GM23248 (cell line): ENCODE measurements at regions not wholly inside any gene's neighbourhood (a gene's known extent, or its start where the extent isn't known, plus 50 kb on each side); places are given as distances from the start of the nearest gene placed in this dataset.
A peak's percentile ranks its signal among the peaks of the same experiment; 100 is the strongest.

Experiments used
- DNase-seq: peaks from one replicate; pipeline ENCODE4 v3.0.0-alpha.2; 2015
- H2AFZ ChIP-seq: fragments of 200-600 bp; sonication (generic); 2 replicates; pipeline ENCODE4 v1.6.1; 2016; ENCODE audit warnings: antibody characterized with exemption
- H3F3A ChIP-seq: fragments of 200-600 bp; sonication (generic); 2 replicates; pipeline ENCODE4 v1.6.1; 2016; ENCODE audit warnings: mild to moderate bottlenecking, antibody characterized with exemption, mixed run types; ENCODE audit not compliant: insufficient read depth
- H3K27ac ChIP-seq: fragments of 200-600 bp; sonication (generic); 2 replicates; pipeline ENCODE4 v1.5.1; 2016; ENCODE audit warnings: mild to moderate bottlenecking
- H3K27me3 ChIP-seq: fragments of 200-600 bp; sonication (generic); replicated peaks from 2 replicates; pipeline ENCODE4 v1.6.1; 2016; ENCODE audit warnings: mild to moderate bottlenecking; ENCODE audit not compliant: insufficient read depth
- H3K36me3 ChIP-seq: fragments of 200-600 bp; sonication (generic); 2 replicates; pipeline ENCODE4 v1.6.1; 2016; ENCODE audit warnings: low read depth, mild to moderate bottlenecking
- H3K4me1 ChIP-seq: fragments of 200-600 bp; sonication (generic); 2 replicates; pipeline ENCODE4 v1.6.1; 2016; ENCODE audit warnings: mild to moderate bottlenecking; ENCODE audit not compliant: insufficient read depth
- H3K4me2 ChIP-seq: fragments of 200-600 bp; sonication (generic); one replicate; pipeline ENCODE4 v1.6.1; 2016; ENCODE audit warnings: mild to moderate bottlenecking; ENCODE audit not compliant: unreplicated experiment
- H3K4me3 ChIP-seq: fragments of 200-600 bp; sonication (generic); 2 replicates; pipeline ENCODE4 v1.5.1; 2016; ENCODE audit warnings: mild to moderate bottlenecking
- H3K79me2 ChIP-seq: fragments of 200-600 bp; sonication (generic); 2 replicates; pipeline ENCODE4 v1.6.1; 2016; ENCODE audit warnings: mild to moderate bottlenecking; ENCODE audit not compliant: insufficient read depth
- H3K9ac ChIP-seq: fragments of 200-600 bp; sonication (generic); 2 replicates; pipeline ENCODE4 v1.6.1; 2016; ENCODE audit warnings: mild to moderate bottlenecking
- H3K9me2 ChIP-seq: fragments of 200-600 bp; sonication (generic); 2 replicates; pipeline ENCODE4 v1.6.1; 2016; ENCODE audit warnings: mixed run types, mild to moderate bottlenecking, moderate library complexity; ENCODE audit not compliant: insufficient read depth
- H3K9me3 ChIP-seq: fragments of 200-600 bp; sonication (generic); one replicate; pipeline ENCODE4 v1.6.1; 2017; ENCODE audit warnings: low read depth
- H4K20me1 ChIP-seq: fragments of 200-600 bp; sonication (generic); 2 replicates; pipeline ENCODE4 v1.6.0; 2016; ENCODE audit not compliant: insufficient read depth
- EZH2 ChIP-seq: fragments of 200-600 bp; sonication (generic); IDR thresholded peaks from 2 replicates; pipeline ENCODE4 v1.6.1; 2018; ENCODE audit warnings: antibody characterized with exemption, mild to moderate bottlenecking; ENCODE audit not compliant: insufficient read depth, poor library complexity, severe bottlenecking
- EZH2phosphoT487 ChIP-seq: fragments of 200-600 bp; sonication (generic); IDR thresholded peaks from 2 replicates; pipeline ENCODE4 v1.6.1; 2018; ENCODE audit warnings: antibody characterized with exemption, moderate library complexity, mild to moderate bottlenecking, low read depth; ENCODE audit not compliant: insufficient read depth
- WGBS, 2 experiments: methylation state at CpG; one replicate each; pipeline ENCODE4 v1.1.6; 2015 to 2017; ENCODE audit warnings: low lambda C conversion rate in 2 of 2, low coverage in 1 of 2; ENCODE audit errors: missing lambda C conversion rate in 2 of 2; 5-methylcytosine and 5-hydroxymethylcytosine counted together
- in situ Hi-C: fragments of 300-500 bp; cut with MboI; formaldehyde crosslinking; loops from 2 replicates; pipeline ENCODE4 v1.15.0; 2020

- H3K4me1 ChIP-seq = peaks cover 4% of the 10 kb centered on the region; the same call in 1 of the 2 replicates
- H3F3A ChIP-seq = no peaks in the 10 kb centered on the region
- H3K9ac ChIP-seq = peak overlapping the region; percentile 77; the same call in 1 of the 2 replicates
- 73 to 79% methylated on average over 9 to 10 of the region's 10 CpGs for WGBS, 2 experiments
- DNase-seq = no peak
- H3K27me3 ChIP-seq = no peaks in the 10 kb centered on the region
- no peaks in the 10 kb centered on the region for H4K20me1 ChIP-seq
- TF ChIP-seq EZH2 (no peak), EZH2phosphoT487 (no peak)
- H3K79me2 ChIP-seq = no peaks in the 10 kb centered on the region
- peak overlapping the region; percentile 40 for H3K4me2 ChIP-seq
- H3K36me3 ChIP-seq = no peaks in the 10 kb centered on the region
- peak overlapping the region; percentile 71 for H3K4me3 ChIP-seq
- no peak overlapping the region for H3K27ac ChIP-seq
- in situ Hi-C loops = no loop called here
- peak overlapping the region; percentile 80 for H2AFZ ChIP-seq
- H3K9me3 ChIP-seq = no peaks in the 10 kb centered on the region
- H3K9me2 ChIP-seq = no peaks in the 10 kb centered on the region
Measured at GRCh38 chr5:61626639-61627282, 294.7 kb downstream of the ZSWIM6 start.

- TF ChIP-seq EZH2 (no peak), EZH2phosphoT487 (no peak)
- Histone ChIP-seq H3K4me2 (no peak overlapping the region), H2AFZ (no peak overlapping the region), H3K27me3 (no peaks in the 10 kb centered on the region), H3K79me2 (no peaks in the 10 kb centered on the region), H3K36me3 (no peaks in the 10 kb centered on the region), H3K4me1 (0 out of 2 replicates have a peak, but pooled peaks cover under 1% of the 10 kb centered on the region), H3K9me3 (no peaks in the 10 kb centered on the region), H3F3A (no peaks in the 10 kb centered on the region), H3K4me3 (no peak overlapping the region), H3K9me2 (no peaks in the 10 kb centered on the region), H4K20me1 (no peaks in the 10 kb centered on the region), H3K27ac (no peak overlapping the region), H3K9ac (no peak overlapping the region)
- DNase-seq = no peak
- 54 to 62% methylated on average over 2 of the region's 2 CpGs for WGBS, 2 experiments
- in situ Hi-C loops = no loop called here
Measured at GRCh38 chr5:61627531-61627930, 295.5 kb downstream of the ZSWIM6 start.

GRCh38 chr5:61630908-61631307, 298.9 kb downstream of the ZSWIM6 start:
- WGBS, 2 experiments = 68 to 69% methylated on average over 2 of the region's 2 CpGs
- H3K27me3 ChIP-seq = no peaks in the 10 kb centered on the region
- H3K27ac ChIP-seq = no peak overlapping the region
- no peak for DNase-seq
- TF ChIP-seq EZH2phosphoT487 = no peak
- no peak for TF ChIP-seq EZH2
- in situ Hi-C loops = no loop called here
- H3K4me2 ChIP-seq = no peak overlapping the region
- no peaks in the 10 kb centered on the region for H3K9me2 ChIP-seq
- no peaks in the 10 kb centered on the region for H4K20me1 ChIP-seq
- H2AFZ ChIP-seq = no peak overlapping the region
- no peaks in the 10 kb centered on the region for H3F3A ChIP-seq
- H3K36me3 ChIP-seq = no peaks in the 10 kb centered on the region
- H3K79me2 ChIP-seq = no peaks in the 10 kb centered on the region
- H3K9me3 ChIP-seq = no peaks in the 10 kb centered on the region
- H3K4me1 ChIP-seq = no peaks in the 10 kb centered on the region
- H3K9ac ChIP-seq = no peak overlapping the region
- H3K4me3 ChIP-seq = no peak overlapping the region

GRCh38 chr5:61631438-61631941, 299.4 kb downstream of the ZSWIM6 start:
- in situ Hi-C loops = no loop called here
- H3K79me2 ChIP-seq = no peaks in the 10 kb centered on the region
- no peaks in the 10 kb centered on the region for H3K9me3 ChIP-seq
- H3K4me3 ChIP-seq = no peak overlapping the region
- H3K27me3 ChIP-seq = no peaks in the 10 kb centered on the region
- no peak overlapping the region for H3K9ac ChIP-seq
- peak; percentile 19 for DNase-seq
- H2AFZ ChIP-seq = no peak overlapping the region
- H4K20me1 ChIP-seq = no peaks in the 10 kb centered on the region
- H3K9me2 ChIP-seq = no peaks in the 10 kb centered on the region
- no peaks in the 10 kb centered on the region for H3K36me3 ChIP-seq
- no peak overlapping the region for H3K4me2 ChIP-seq
- no peaks in the 10 kb centered on the region for H3F3A ChIP-seq
- no peaks in the 10 kb centered on the region for H3K4me1 ChIP-seq
- 61 to 64% methylated on average over 11 of the region's 11 CpGs for WGBS, 2 experiments
- no peak overlapping the region for H3K27ac ChIP-seq
- TF ChIP-seq EZH2 = no peak
- no peak for TF ChIP-seq EZH2phosphoT487
